ENCODE measurements at regions not wholly inside any gene's neighbourhood (a gene's known extent, or its start where the extent isn't known, plus 50 kb on each side); places are given as distances from the start of the nearest gene placed in this dataset.

DNA sequence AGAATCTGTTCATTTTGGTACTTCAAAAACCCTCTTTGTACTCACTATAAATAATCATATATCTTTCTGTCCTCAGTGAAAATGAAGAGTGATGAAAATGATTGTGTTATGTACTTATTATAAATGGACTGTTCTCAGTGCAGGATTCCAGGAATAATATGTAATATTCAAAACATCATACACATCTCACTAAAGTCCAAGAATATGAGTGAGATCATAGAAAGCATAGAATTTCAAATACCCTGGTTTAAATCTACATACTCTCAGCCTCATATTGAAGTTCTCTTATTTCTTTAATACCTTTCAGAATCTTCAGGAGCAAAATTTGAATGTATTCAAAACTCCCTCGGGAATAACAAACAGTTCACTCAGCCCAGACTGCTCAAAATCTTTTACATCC, 868.0 kb downstream of the SLITRK6 start:
- DNase-seq, result no peak

- DNase-seq, result no peak
Observed at GRCh38 chr13:84927442-84928169, 871.6 kb downstream of the SLITRK6 start.

GRCh38 chr13:84925443-84925842, 873.8 kb downstream of the SLITRK6 start:
- DNase-seq, result peak in 1 of 2 experiments; percentile 31

DNA sequence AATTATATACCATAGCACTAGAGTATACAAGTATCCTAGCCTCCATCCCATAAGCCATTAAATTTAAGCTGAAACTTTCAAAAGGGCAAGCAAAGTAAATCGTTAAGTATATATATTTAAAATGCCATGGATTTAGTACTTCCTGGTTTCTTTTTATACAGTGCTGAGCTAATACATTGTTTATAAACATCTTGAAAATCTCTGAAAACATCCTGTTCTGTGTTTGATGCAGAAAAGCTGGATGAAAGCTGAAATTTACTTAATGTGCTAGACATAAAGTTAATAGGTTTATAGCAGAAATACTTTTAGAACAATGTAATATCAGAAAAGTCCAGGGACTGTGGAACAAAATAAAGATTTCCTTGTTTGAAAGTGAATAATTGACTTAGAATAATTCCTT, 875.4 kb downstream of the SLITRK6 start:
- no peak for DNase-seq

GRCh38 chr13:84917252-84917878, 881.9 kb downstream of the SLITRK6 start:
- peak in 1 of 2 experiments; percentile 27 for DNase-seq

DNA sequence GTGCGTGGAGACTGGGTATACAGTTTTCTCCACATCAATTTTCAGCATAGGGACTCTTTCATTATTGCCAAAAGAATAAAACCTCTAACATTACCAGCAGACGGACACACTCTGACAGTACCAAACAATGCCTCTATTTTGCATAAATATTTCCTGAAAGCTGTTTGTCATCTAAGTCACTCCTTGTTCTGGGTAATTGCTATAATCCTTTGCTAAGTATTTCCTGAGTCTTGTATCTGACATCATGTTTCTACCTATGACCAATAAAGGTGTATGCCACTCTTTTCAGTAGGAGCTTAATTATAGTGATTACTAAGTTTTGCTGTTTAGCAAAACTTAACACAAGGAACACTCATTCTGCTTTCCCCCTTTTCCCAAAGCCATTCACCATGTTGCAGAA, 886.5 kb downstream of the SLITRK6 start:
- DNase-seq, result no peak

DNA sequence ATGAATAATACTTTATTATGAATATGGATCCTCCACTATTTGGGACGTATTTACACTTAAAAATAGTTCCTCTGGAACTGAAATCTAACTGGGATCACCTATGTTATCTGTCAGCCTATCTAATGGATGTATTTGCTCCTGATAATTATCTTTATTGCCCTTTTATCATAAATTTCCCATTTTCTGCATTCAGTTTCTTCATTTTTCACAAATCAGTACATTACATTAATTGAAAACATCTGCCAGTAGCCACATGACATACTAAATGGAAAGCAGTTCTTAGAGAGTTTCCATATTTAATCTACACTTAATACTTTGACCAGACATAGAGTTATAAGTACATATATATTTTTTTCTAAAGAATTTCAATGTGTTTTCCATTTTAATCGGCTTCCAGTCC, 888.8 kb downstream of the SLITRK6 start:
- DNase-seq, result no peak

- DNase-seq, result no peak
Observed at GRCh38 chr13:84903391-84903790, 895.8 kb downstream of the SLITRK6 start.

GRCh38 chr13:84902243-84902642, 897.0 kb downstream of the SLITRK6 start:
- no peak for DNase-seq

DNA sequence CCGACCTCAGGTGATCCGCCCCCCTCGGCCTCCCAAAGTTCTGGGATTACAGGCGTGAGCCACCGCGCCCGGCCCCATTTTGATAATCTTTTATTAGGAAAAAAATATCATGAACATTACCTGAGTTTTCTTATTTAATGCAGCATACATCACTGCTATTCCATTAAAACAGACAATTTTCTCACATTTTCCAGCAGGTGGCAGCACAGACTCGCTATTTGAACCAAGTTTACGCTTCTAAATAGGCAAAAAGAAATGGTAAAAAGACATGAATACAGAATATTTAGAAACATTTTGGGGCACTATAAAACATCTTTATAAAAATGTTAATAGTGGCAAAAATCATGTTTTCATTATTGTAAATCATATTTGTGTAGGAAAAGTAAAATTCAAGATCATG, 903.1 kb downstream of the SLITRK6 start:
- peak in 1 of 2 experiments; percentile 51 for DNase-seq

DNA sequence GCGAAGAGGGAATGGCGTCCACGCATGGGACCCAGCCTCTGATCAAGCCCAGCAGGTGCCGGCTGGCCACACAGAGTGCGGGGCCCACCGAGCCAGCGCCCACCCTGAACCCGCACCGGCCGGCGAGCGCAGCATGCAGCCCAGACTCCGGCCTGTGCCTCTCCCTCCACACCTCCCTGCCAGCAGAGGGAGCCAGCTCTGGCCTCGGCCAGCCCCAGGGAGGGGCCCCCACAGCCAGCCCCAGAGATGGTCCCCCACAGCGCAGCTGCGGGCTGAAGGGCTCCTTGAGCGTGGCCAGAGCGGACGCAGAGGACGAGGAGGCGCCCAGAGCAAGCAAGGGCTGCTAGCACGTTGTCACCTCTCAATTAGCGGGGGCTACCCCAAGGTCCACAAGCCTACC, 904.5 kb downstream of the SLITRK6 start:
- no peak for DNase-seq

- DNase-seq, result no peak
Observed at GRCh38 chr13:84885868-84886267, 913.4 kb downstream of the SLITRK6 start.

- DNase-seq, result no peak
Observed at GRCh38 chr13:84873951-84874350, 925.3 kb downstream of the SLITRK6 start.

DNA sequence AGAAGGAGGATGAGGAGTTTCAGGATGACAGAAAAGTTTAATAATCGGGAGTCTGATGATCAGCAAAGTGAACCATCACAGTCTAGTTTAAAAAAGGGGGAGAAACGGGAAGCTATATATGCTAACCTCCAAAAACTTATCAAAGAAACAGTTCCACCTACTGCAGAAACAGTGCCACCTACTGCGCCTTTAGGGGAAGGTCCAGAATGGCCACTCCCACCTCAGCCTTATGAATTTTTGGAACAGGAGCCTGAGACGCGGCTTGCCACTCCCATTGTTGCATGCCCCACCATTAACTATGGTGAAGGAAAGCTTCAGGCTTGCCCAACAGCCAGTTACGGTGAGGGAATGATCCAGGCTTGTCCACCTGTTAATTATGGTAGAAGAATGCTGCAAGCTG, 929.0 kb downstream of the SLITRK6 start:
- no peak for DNase-seq

DNA sequence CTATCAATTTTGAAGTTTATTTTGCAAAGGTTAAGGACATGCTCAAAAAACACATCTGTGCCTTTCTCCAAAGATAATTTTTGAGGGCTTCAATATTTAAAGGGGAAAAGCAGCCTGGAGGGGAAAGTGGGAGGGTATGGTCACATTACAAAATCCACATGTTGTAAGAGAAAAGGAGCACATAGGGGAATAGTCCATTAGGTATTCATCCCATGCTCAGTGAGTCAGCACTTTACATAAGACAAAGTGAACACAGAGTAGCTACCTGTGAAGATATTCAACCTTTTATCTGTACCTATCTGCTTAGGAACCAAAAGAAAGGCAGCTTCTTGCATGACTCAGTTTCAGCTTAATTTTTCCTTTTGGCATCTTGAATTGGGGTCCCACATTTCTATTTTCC, 932.0 kb downstream of the SLITRK6 start:
- no peak for DNase-seq

DNA sequence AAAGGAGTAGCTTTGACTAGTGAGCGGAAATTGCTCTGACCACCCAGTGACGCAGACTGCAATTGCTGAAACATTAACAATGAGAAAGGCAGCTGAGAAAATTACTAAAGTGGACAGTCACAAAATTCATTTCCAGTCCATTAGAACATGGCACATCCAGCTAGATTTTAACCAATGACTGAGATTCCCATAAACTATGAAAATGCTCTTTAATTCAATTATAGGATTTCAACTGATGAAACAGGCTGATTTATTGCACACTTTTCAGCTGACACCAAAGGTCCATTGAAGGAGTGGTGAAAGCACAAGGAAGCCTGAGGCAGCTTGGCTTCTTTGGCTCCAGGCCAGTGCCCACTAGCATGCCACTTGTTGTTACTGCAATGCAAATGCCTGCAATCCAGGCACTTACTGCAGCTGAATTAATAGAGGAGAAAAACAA, 933.4 kb downstream of the SLITRK6 start:
- peak; percentile 64 to 79 for DNase-seq

- DNase-seq, result no peak
Observed at GRCh38 chr13:84864341-84864740, 934.9 kb downstream of the SLITRK6 start.

DNA sequence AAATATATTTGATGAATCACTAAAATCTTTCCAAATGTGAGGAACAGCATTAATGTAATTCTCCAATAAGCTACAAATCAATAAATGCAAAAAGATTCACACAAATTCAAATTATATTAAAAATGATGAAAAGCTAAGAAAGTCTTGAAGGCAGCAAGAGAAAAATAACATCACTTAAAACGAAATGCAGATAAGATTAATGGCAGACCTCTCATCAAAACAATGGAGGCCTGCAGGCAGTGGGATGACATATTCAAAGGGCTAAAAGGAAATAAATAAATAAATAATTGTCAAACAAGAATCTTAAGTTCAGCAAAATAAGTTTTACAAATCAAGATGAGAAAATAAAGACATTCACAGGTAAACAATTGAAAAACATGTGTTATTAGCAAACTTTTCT, 952.1 kb downstream of the SLITRK6 start:
- DNase-seq, result no peak

DNA sequence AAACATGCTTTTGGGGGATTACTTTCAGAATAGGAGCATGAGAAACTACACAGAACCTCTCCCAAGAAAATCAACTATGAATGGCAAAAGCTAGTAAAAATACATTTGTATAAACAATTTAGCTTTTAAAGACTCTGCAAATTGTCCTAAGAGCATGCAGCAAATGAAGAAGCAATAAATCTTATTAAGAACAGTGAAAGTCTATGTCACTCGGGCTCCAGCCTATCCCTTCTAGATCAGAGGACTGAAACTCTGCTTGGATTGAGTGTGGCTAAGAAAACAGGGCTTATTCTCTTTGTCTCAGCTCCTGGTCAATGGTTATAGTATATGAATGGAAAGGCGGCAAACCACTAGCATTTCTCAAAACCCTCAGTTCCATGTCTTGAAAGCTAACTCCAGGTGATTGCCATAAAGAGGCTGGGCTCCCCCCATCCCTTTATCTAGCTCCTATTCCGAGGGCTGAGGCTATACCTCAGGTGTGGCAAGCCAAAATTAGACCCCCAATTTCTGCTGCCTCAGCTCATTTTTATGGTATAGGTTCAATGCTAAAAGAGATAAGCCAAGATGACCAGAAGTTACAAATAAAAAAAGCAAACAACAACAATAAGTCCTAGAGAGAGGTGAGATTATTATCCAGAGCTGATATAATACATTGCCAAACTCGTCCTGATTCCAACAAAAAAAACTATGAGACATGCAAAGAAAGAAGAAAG, 953.2 kb downstream of the SLITRK6 start:
- DNase-seq, result no peak

GRCh38 chr13:84844473-84844872, 954.7 kb downstream of the SLITRK6 start:
- peak in 1 of 2 experiments; percentile 9 for DNase-seq

DNA sequence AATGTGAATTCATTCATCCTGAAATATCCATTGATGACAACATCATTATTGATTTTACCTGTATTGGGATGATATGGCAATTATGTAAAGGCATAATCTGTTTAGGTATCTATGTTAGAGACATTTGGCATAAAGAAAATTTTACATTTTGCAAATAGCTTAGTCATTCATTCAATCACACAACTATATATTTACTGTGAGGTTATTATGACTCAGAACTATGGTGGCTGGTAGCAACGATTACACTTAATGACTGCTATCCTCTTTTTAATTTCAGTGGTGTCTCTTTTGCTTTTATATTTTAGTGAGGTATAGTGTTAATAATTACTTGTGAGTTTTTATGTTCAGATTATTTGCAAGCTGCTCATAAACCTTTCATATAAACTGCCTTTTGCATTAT, 955.9 kb downstream of the SLITRK6 start:
- DNase-seq, result no peak

DNA sequence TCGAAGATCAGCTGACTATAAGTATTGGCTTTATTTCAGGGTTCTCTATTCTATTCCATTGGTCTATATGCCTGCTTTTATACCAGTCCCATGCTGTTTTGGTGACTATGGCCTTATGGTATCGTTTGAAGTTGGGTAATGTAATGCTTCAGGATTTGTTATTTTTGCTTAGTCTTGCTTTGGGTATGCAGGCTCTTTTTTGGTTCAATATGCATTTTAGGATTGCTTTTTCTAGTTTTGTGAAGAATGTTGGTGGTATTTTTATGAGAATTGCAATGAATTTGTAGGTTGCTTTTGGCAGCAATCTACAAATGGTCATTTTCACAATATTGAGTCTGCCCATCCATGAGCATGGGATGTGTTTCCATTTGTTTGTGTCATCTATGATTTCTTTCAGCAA, 951.9 kb upstream of the SLITRK1 start:
- no peak for DNase-seq

- DNase-seq, result no peak
Observed at GRCh38 chr13:84831666-84832657, 949.7 kb upstream of the SLITRK1 start.
